HG03457 (cell line): ENCODE measurements at regions not wholly inside any gene's neighbourhood (a gene's known extent, or its start where the extent isn't known, plus 50 kb on each side); places are given as distances from the start of the nearest gene placed in this dataset.
"Not testable (repeated sequence)": the region's sequence is repeated elsewhere in the genome, so short reads cannot be mapped to it uniquely, and the experiment has no call there.

ENCODE experiments used
- ATAC-seq: cut with Tn5 transposase; IDR thresholded peaks from one replicate; pipeline ENCODE4 v1.9.1; 2021; ENCODE audit warnings: moderate number of reproducible peaks; ENCODE audit not compliant: unreplicated experiment

- ATAC-seq = no peak
These were observed 237.7 kb upstream of the IPO5 start for GRCh38 chr13:97715763-97716162.

DNA sequence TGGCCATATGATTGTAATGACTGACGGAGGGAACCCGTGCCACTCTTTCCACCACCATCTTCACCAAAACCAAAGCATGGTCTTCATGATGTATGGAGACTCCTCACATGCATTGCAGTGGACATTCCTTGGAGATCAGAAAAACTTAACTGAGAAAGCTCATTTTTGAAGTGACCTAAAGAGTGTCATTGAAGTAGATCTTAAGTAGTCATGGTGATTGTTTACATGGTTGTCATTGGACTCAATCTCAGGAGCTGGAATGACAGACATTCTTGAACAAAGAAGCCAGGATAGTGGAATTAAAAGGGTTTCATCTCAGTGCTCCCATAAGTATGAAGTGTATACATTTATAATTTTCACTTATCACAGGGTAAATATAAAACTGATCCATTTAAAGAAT is 236.7 kb upstream of the IPO5 start:
- ATAC-seq = no peak

DNA sequence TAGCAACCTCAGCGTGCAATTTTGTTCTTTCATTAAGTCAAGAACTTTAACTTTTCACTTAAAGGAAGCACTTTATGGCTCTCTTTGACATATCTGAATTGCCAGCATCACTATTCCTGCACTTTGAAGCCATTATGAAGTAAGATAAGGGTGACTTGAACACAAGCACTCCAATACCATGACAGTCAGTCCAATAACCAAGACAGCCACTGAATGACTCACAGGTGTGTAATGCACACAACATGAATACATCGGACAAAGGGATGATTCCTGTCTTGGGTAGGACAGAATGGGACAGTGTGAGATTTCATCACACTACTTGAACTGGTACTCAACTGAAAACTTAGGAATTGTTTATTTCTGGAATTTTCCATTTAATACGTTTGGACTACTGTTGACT is 233.7 kb upstream of the IPO5 start:
- ATAC-seq = no peak

GRCh38 chr13:97720896-97721295 is 232.6 kb upstream of the IPO5 start:
- no peak for ATAC-seq

DNA sequence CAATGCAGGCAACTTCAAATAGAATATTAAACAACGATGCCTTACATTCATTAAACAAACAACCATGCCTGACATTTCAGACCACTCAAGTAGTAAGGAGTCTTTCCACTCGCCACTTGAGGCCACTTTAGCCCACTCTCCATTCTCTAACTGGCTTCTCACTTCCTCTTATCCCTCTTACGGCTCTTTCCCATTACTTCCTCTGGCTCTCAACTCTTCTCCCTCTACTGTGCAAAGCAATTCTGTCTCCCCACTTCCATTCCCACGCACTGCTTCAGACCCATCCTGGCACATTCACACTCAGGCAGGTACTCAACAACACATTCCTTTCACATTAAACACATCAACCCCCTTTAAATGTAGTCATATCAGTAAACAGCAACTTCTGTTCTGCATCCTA is 229.8 kb upstream of the IPO5 start:
- no peak for ATAC-seq

DNA sequence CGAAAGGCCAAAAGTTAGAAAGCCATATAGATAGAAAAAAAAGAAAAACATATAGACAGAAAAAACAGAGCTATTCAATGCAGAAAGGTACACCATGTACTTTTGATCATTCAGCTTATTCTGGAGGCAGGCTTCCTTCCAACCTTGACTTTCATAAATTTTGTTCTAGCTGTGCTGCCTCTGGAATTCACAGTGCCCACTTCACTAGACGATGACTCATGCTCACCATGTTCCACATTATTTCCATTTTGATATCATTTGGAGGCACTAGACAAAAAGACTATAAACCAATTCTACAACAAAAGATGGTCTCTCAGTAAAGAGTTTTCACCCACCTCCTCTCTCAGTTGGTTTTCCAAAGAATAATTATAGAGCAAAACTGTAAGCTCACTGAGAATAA is 229.0 kb upstream of the IPO5 start:
- no peak for ATAC-seq

DNA sequence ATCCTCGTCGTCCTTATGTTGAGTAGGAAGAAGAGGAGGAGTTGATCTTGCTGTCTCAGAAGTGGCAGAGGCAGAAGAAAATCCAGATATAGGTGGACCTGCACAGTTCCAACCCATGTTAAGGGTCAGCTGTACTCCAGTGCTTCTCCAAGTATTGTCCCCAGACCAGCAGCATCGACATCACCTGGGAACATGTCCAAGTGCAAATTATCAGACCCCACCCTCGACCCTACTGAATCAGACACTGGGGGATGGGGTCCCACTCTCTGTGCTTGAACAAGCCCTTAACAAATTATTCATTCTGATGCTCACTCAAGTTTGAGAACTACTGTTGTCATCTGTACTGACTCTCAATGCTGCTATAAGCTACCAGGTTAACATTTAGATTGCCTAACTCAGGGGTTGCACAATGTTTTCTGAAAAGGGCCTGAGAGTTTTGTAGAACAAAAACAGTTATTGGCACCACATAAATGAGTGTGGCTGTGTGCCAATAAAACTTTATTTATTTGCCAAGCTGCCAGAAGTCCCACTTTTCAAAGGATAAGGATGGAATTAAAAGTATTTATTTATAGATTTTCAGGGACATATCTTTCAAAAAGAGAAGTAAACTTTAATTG is 226.7 kb upstream of the IPO5 start:
- ATAC-seq = no peak

DNA sequence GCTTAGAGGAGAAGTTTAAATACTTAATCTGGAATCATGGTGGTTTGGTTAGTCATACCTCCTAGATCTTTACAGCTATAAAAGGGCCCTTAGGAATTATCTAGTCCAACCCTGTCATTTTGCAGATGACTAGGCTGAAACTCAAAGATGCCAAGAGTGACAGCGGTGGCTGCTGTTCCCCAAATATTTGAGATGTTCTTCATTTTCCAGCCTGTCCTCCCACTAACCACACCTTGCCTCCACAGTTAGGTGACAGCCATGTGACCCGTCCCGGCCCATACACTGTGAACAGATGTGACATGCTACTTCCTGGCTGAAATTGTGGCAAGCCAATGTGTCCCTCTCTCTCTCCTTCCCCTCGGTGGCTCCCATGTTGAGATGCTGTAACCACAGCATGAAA is 225.5 kb upstream of the IPO5 start:
- no peak for ATAC-seq

- ATAC-seq = no peak
These were observed 217.0 kb upstream of the IPO5 start for GRCh38 chr13:97736436-97736835.

GRCh38 chr13:97742084-97742483 is 211.4 kb upstream of the IPO5 start:
- no peak for ATAC-seq

DNA sequence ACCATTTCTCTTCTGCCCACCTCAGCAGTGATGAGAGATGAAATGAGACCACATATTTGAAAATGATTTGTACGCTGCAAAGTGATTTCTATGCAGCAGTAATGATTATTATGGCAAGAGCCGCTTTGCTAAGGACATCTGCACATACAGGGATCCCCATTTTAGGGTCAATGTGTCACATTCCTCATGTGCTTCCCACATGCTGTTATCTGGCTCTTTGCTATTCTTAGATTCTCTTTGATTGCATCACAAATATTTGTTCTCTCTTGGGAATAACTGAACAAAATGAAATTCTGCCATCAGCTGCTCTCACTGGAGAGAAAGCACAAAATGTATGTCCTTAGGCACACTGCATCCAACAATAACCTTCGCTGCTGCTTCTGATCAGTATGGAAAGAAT is 209.5 kb upstream of the IPO5 start:
- no peak for ATAC-seq

DNA sequence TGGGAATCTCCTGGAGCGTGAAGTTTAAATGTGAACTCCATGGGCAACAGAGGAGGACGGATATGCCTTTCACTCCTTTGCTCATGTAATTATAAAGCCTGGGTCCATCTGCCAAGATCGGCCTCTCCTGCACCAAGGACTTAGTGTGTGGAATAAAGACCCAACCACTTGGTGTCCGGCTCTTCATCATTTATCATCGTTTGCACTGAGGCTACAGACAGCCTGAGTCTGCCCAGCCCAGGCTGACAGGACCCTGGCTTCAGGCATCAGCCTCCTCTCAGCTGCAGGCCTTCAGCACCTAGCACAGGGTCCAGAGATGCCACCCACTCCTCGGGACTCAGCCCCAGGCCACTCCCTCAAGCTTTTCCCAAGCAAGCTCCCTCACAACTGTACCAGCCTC is 206.8 kb upstream of the IPO5 start:
- ATAC-seq = no peak

- no peak for ATAC-seq
These were observed 204.3 kb upstream of the IPO5 start for GRCh38 chr13:97749174-97749573.

DNA sequence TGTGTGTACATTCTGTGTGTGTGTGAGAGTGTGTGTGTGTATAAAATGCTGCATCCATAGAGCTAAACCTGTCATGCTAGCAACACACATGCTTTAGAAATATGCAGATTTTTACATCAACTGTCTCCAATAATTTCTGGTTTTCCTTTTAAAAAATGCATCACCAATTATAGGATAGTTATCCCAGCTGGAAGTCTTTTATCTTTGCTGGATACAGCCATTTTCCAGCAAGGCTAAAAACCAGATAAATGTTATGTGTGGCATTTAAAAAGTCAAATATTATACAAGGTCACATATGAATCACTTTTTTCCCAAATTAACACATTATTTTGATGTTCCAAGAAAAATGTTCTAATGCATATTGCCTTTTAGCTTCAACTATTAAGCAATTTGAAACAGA is 202.0 kb upstream of the IPO5 start:
- ATAC-seq = no peak

GRCh38 chr13:97752961-97753668 is 200.4 kb upstream of the IPO5 start:
- ATAC-seq = no peak

DNA sequence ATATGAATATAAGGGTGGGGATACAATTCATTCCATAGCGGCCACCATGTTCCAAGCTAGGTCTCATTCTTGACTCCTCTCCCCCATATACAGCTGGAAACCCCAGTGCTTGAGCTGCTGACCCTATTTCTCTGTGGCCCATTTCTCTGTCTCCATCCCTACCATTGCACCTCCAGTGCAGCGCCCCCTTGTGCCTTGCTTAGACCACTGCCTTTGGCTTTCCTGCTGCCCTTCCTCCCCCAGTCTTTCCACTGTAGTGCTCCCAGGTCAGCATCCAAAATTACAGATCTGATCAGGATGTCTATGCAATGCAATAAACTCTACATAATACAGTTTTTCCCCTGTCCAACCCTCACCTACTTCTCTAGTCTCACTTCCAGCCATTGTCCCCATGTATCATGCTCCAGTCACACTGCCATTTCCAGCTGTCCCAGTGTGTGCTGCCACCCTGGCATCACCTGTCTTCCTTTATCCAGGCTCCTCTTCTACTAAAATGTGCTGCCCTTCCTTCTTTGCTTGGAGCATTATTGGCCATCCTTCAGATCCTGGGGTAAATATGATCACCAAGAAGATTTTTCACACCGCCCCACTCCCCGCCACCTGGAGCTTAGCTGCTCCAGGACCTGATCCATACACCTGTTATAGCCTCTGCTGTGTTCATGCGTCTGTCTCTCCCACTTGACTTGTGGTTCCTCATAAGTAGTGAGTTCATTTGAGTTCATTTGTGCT is 199.4 kb upstream of the IPO5 start:
- ATAC-seq = no peak

- no peak for ATAC-seq
These were observed 195.7 kb upstream of the IPO5 start for GRCh38 chr13:97757807-97758206.

DNA sequence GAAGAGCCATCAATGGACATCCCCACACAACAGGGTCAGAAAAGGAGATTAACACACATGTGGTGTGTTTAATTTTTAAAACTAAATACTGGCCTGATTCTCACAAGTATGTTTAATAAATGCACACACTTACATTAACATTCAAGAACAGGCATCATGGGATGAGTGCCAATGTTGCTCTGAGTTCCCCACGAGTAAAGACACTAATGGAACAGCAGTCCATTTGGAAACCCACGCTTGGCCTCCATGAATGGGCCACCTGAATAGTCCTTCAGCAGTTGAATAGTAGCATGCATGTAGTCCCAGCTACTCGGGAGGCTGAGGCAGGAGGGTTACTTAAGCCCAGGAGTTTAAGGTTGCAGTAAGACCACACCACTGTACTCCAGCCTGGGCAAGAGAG is 195.2 kb upstream of the IPO5 start:
- ATAC-seq = no peak

DNA sequence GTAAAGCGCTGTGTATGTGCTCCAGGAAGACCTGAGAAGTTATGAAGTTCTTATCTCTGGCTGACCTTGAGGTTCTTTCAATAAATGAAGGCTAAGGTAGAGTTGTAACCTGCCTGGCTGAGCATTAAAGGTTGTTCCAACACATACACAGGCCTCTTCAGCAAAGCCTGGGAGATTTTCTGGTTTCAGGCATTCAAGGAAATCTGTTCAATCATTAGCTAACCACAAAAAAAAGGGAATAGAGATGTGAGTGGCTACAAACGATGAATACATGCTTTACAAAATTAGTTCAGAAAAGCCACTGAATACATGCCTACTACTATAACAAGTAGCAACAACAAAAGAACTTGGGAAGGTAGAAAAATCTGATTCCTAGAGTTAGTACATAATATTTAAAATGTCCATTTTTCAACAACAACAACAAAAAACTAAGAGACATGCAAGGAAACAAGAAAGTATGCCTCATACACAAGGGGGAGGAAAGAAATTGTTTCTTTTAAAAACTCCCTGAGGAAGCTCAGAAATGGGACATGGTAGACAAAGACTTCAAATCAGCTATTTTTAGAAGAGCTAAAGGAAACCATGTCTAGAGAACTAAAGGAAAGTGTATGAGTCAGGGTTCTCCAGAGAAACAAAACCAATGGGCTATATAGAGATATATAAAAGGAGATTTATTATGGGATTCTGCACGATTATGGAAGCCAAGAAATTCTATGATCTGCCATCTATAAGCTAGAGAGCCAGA is 191.5 kb upstream of the IPO5 start:
- no peak for ATAC-seq

- ATAC-seq = no peak
These were observed 186.7 kb upstream of the IPO5 start for GRCh38 chr13:97766749-97767148.

GRCh38 chr13:97768134-97768533 is 185.3 kb upstream of the IPO5 start:
- ATAC-seq = no peak

DNA sequence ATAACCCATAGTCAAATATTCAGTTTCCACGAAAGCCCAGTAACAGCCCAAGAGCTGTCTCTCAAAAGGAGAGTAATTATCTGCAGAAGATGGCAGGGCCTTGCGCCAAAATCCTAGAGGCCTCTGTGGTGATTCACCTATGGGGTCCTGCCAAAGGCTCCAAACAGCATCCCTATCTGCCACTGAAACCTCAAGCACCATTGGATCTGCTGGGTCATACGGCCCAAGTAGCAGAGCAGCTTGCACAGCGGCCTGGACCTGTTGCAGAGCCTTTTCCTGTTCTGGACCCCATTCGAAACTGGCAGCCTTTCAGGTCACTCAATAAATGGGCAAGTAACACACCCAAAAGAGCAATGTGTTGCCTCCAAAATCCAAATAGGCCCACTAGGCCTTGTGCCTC is 183.2 kb upstream of the IPO5 start:
- not testable (repeated sequence) for ATAC-seq
